ENCODE measurements at regions not wholly inside any gene's neighbourhood (a gene's known extent, or its start where the extent isn't known, plus 50 kb on each side); places are given as distances from the start of the nearest gene placed in this dataset.
A peak's percentile ranks its signal among the peaks of the same experiment; 100 is the strongest.

- DNase-seq (no peak), ATAC-seq (no peak)
- TF ChIP-seq CTCF (IDR thresholded peaks at IDR 0.05), result no peak
- H3K4me3 ChIP-seq, result no peak overlapping the region
- WGBS, 3 donors, result 44 to 74% (median 55%) methylated on average over 5 of the region's 5 CpGs
- H3K36me3 ChIP-seq (ENCODE audit: insufficient read depth in 1 of 2, low read depth in 1 of 2), result no peaks in the 10 kb centered on the region
- intact Hi-C loops (cut with DNase I), result no loop called here
- H3K9me3 ChIP-seq, result no peaks in the 10 kb centered on the region
- H3K27me3 ChIP-seq (ENCODE audit: insufficient read depth in 3 of 3, low read length in 2 of 3), result no peaks in the 10 kb centered on the region
- H3K27ac ChIP-seq, result no peak overlapping the region
- no peaks in the 10 kb centered on the region for H3K4me1 ChIP-seq
These were observed 302.7 kb upstream of the KCNMB2 start for GRCh38 chr3:178233371-178234071.

- 61 to 67% (median 63%) methylated on average over 5 of the region's 5 CpGs for WGBS, 3 donors
- Histone ChIP-seq H3K4me1 (no peaks in the 10 kb centered on the region), H3K4me3 (no peak overlapping the region), H3K9me3 (no peaks in the 10 kb centered on the region), H3K27me3 (ENCODE audit: insufficient read depth in 3 of 3, low read length in 2 of 3) (no peaks in the 10 kb centered on the region), H3K27ac (no peak overlapping the region), H3K36me3 (ENCODE audit: insufficient read depth in 1 of 2, low read depth in 1 of 2) (no peaks in the 10 kb centered on the region)
- no peak for TF ChIP-seq CTCF (IDR thresholded peaks at IDR 0.05)
- DNase-seq (no peak), ATAC-seq (peak in 1 of 4 donors; percentile 21)
- intact Hi-C loops (cut with DNase I), result no loop called here
These were observed 299.5 kb upstream of the KCNMB2 start for GRCh38 chr3:178236555-178237277.

DNA sequence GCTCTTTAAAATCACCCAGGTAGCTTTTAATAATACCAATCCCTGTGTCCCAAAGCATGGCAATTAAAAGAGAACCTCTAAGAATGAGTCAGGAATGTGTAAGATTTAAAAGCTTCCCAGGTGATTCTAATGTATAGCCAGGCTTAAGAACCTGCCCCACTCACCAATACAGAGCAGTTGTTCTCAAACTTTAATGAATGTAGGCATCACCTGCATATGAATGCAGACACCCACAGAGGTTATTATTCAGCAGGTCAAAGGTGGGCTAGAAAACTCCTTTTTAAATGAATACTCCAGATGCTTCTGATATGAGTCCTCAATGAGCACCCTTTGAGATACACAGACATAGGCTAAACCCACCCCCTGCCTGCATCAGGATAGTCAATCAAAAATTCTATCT, 298.1 kb upstream of the KCNMB2 start:
- Histone ChIP-seq H3K9me3 (no peaks in the 10 kb centered on the region), H3K27ac (no peak overlapping the region), H3K27me3 (ENCODE audit: insufficient read depth in 3 of 3, low read length in 2 of 3) (no peaks in the 10 kb centered on the region), H3K36me3 (ENCODE audit: insufficient read depth in 1 of 2, low read depth in 1 of 2) (no peaks in the 10 kb centered on the region), H3K4me1 (no peaks in the 10 kb centered on the region), H3K4me3 (no peak overlapping the region)
- intact Hi-C loops (cut with DNase I), result no loop called here
- DNase-seq, result no peak
- TF ChIP-seq CTCF (IDR thresholded peaks at IDR 0.05), result no peak
- no peak for ATAC-seq

- DNase-seq (no peak), ATAC-seq (no peak)
- H3K9me3 ChIP-seq, result no peaks in the 10 kb centered on the region
- no peaks in the 10 kb centered on the region for H3K4me1 ChIP-seq
- no peak overlapping the region for H3K4me3 ChIP-seq
- H3K27me3 ChIP-seq (ENCODE audit: insufficient read depth in 3 of 3, low read length in 2 of 3), result no peaks in the 10 kb centered on the region
- H3K27ac ChIP-seq, result no peak overlapping the region
- WGBS, 3 donors, result 67 to 78% (median 74%) methylated on average over 11 of the region's 11 CpGs
- TF ChIP-seq CTCF (IDR thresholded peaks at IDR 0.05), result no peak
- intact Hi-C loops (cut with DNase I), result no loop called here
- no peaks in the 10 kb centered on the region for H3K36me3 ChIP-seq (ENCODE audit: insufficient read depth in 1 of 2, low read depth in 1 of 2)
These were observed 291.2 kb upstream of the KCNMB2 start for GRCh38 chr3:178244733-178245709.
